ENCODE measurements at regions not wholly inside any gene's neighbourhood (a gene's known extent, or its start where the extent isn't known, plus 50 kb on each side); places are given as distances from the start of the nearest gene placed in this dataset. TPM values are rescaled to one million over a fixed set of nuclear protein-coding genes. Genes with fewer than 3 reads are reported as not detected.
"Not testable (repeated sequence)": the region's sequence is repeated elsewhere in the genome, so short reads cannot be mapped to it uniquely, and the experiment has no call there.

DNA sequence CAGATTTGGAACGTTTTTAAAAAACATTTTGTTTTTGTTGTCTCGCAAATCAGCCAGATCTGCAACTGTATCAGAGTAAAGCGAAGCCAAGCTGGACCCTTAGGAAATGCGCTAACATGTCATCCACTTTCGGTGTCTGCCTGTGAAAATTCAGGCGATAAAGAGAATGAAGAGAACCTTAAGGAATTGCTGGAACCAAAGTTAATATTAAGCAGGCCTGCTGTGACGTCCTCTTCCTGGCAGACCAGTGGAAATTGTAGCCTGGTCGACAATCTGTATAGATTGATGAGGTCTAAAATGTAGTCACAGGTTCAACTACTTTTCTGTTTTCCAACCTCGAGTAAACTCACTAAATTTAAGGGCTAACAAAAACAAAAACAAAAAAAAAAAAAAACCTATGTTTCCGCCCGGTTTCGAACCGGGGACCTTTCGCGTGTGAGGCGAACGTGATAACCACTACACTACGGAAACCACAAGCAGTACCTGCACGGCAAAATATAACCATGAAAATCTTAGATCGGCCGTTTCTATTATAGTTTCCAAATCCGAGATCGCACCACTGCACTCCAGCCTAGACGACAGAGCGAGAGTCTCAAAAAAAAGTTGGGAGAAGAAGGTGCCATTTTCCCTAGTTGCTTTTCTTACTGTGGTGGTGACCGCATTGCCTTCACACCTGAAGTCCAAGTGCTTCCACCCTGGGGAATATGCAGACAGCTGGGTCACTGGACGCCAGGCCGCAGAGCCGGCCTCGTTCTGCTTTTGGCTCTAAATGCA, 70.2 kb upstream of the FCGR1A start:
- H3K27ac ChIP-seq; H3K36me3 ChIP-seq; intact Hi-C loops (cut with DNase I); H3K4me1 ChIP-seq; H3K27me3 ChIP-seq; H3K9me3 ChIP-seq; H3K4me3 ChIP-seq (replicated peaks in 1 of 3): not testable (repeated sequence)
- peak; percentile 10 to 27 for DNase-seq
- 28 to 31% methylated on average over 23 to 24 of the region's 30 CpGs for WGBS, 2 donors

DNA sequence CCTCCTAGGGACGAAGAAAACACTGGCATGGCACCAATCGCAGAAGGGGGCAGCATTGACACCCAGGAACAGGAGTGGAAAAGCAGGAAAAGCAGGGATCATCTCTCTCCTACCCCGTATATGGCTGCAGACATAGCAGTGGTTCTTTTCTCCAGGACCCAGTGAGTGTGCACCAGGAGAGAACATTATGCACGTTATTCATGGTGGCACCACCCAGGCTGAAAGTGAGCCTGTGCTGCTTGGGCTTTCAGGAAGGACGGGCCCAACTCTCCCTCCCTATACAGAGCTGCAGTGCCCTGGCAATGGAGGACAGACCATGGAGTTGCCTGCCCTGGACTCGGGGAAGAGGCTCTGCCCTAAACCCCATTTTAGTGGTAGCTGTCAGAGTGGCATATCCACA, 69.0 kb upstream of the FCGR1A start:
- H3K4me1 ChIP-seq; DNase-seq; H3K4me3 ChIP-seq (replicated peaks in 1 of 3); intact Hi-C loops (cut with DNase I); H3K36me3 ChIP-seq; H3K27ac ChIP-seq; H3K9me3 ChIP-seq; H3K27me3 ChIP-seq: not testable (repeated sequence)
- 39 to 82% methylated on average over 2 of the region's 6 CpGs for WGBS, 2 donors

DNA sequence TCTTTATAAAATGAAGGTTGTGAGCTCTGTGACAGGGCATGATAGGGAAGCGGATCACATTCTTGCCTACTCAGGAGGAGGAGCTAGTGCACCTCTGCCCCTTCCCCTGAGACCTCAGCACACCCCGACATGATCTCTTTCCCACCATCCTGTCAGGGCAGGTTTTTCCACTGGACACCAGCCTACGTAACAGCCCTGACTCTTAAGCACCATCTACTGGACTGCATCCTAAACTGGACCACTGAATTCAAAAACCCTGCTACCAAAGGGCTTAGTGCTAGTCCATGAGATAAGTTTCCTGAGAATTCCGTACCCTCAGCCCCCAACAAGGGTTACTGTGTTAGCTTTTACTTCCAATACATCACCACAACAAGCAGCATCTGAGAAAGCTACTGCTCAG, 68.5 kb upstream of the FCGR1A start:
- 67% methylated on average over 1 of the region's 4 CpGs; no CpG with 5 or more reads in 1 of the 2 donors for WGBS, 2 donors
- not testable (repeated sequence) for H3K27ac ChIP-seq

DNA sequence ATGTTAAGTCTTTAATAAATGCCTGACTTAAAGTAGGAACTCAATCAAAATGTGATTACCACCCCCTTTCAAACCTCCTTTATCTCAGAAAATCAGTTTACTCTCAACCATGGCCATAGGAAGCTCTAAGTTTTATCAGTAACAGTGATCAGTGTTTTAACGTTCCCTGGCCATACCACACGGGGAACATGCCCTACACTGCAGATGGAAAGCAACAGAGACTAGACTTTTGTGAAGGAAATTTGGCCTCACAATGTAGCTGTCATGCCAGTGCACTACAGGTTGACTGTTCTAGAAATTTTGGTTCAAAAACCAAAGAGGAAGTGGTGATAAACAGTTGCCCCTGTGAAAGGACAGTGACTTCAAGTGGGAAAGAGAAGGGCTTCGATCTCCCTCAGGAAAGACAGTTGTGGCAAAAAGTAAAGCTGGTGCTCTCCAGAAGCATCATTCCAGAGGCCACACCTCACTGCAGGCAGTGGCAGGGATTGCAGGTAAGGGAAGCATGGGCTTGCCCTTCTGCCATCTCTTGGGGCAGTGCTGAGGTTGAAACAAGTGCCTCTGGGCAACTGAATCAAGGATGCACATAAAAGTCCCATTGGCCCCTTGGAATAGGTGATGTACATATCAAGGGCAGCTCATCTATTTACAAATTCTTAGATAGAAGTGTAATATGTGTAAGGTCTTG, 57.7 kb upstream of the FCGR1A start:
- H3K4me3 ChIP-seq (replicated peaks in 1 of 3); H3K36me3 ChIP-seq; H3K4me1 ChIP-seq; H3K27me3 ChIP-seq; H3K27ac ChIP-seq; H3K9me3 ChIP-seq; DNase-seq; intact Hi-C loops (cut with DNase I): not testable (repeated sequence)
- no CpG with 5 or more reads among the region's 3 CpGs for WGBS, 2 donors

More for the DNA sequence above, 68.5 kb upstream of the FCGR1A start:
- DNase-seq; H3K9me3 ChIP-seq; H3K27me3 ChIP-seq; H3K4me3 ChIP-seq (replicated peaks in 1 of 3); H3K4me1 ChIP-seq; H3K36me3 ChIP-seq; intact Hi-C loops (cut with DNase I): not testable (repeated sequence)

DNA sequence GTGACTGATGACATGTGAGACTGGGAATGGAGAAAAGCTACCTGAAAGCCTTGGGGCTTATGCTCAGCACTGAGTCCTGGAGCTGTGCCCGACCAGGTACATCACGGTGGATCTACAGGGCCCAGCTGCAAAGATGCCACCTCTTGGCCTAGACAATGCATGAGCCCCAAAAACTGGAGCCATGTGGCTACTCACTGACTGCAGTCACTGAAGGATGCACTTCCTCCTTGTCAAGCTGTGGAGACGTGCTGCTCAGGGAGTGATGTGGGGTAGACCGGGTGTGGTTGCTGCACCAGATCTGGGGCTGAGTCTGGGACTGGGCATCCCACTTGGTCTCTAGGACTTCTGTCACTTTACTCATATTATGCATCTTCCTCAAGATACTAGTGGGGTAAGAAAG, 55.8 kb upstream of the FCGR1A start:
- H3K9me3 ChIP-seq; intact Hi-C loops (cut with DNase I); H3K36me3 ChIP-seq; H3K27ac ChIP-seq; DNase-seq; H3K4me3 ChIP-seq (replicated peaks in 1 of 3); H3K27me3 ChIP-seq; H3K4me1 ChIP-seq: not testable (repeated sequence)
- 89% methylated on average over 2 of the region's 4 CpGs; no CpG with 5 or more reads in 1 of the 2 donors for WGBS, 2 donors

DNA sequence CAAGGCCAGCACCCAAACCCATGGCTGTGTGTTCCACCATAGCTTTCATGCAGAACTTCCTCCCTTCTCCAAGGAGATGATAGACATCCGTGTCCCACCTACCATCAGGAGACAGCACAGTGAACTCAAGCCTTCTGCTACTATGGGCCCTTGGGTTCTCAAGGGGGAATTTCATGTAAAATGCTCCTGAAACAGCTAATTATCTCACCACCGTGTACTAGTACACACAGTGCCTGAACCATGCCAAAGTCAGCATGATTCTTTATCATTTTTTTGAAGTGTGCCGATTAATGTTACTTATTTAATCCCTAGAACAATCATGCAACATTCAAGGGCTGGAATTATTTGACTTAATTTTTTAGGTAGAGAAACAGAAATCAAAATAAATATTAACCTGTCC, 53.9 kb upstream of the FCGR1A start:
- H3K36me3 ChIP-seq; H3K9me3 ChIP-seq; H3K27ac ChIP-seq; H3K4me1 ChIP-seq; H3K27me3 ChIP-seq; DNase-seq; H3K4me3 ChIP-seq (replicated peaks in 1 of 3); intact Hi-C loops (cut with DNase I): not testable (repeated sequence)
- no CpG with 5 or more reads among the region's 3 CpGs for WGBS, 2 donors

Small RNA genes in the stretch of these regions (small RNA-seq; reads per million reads assigned to genes)
- gene RF00003 (not detected), gene RNU1-68P (not detected)

All from thyroid gland (tissue), 4 donors.